ENCODE measurements at regions not wholly inside any gene's neighbourhood (a gene's known extent, or its start where the extent isn't known, plus 50 kb on each side); places are given as distances from the start of the nearest gene placed in this dataset.
"Not testable (repeated sequence)": the region's sequence is repeated elsewhere in the genome, so short reads cannot be mapped to it uniquely, and the experiment has no call there.

- DNase-seq: no peak
Observed at GRCh38 chr3:88703501-88704059, 403.8 kb upstream of the EPHA3 start.

DNA sequence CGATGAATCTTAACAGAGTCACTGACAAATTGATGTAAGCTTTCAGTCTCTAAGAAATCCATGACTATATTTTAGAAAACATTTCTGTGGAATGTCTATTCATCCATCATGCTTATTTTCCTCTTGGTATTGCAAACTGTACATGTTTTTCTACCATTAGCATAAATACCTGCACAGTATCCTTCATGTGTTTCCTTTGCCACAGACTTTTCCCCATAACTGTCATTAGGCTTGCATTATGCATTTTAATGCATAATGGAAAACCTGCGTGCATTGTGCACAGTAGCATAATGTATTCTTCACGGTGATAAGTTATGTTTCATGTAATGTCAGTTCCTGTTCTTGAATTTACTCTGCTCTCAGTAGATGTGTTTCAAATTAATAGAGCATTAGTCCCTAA is 403.1 kb upstream of the EPHA3 start:
- DNase-seq: no peak

GRCh38 chr3:88707837-88708236 is 399.6 kb upstream of the EPHA3 start:
- DNase-seq: no peak

DNA sequence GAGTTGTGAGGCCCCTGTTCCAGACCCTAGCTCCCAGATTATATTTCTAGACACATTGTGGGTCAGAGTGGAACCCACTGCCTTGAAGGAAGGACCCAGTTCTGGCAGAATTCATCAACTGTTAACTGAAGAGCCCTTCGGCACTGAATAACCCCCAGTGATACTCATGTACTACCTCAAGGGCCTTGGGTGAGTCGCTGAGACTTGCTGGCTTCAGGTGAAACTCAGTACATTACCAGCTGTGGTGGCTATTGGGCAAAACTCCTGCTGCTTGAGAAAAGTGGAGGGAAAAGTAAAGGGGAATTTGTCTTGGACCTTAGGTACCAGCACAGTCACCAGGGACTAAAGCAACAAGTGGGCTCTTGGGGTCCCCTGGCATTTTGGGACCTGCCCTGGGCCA is 394.9 kb upstream of the EPHA3 start:
- no peak for DNase-seq

GRCh38 chr3:88713233-88713691 is 394.2 kb upstream of the EPHA3 start:
- DNase-seq: no peak

GRCh38 chr3:88725440-88726165 is 381.8 kb upstream of the EPHA3 start:
- no peak for DNase-seq

DNA sequence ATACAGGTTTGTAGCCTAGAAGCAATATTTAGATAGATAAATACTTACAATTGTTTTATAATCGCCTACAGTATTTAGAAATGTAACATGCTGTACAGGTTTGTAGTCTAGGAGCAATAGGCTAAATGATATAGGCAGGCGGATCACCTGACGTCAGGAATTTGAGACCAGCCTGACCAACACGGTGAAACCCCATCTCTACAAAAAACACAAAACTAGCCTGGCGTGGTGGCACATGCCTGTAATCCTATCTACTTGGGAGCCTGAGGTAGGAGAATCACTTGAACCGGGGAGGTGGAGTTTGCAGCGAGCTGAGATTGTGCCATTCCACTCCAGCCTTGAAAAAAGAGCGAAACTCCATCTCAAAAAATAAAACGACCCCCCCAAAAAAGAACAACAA is 375.2 kb upstream of the EPHA3 start:
- DNase-seq: no peak

DNA sequence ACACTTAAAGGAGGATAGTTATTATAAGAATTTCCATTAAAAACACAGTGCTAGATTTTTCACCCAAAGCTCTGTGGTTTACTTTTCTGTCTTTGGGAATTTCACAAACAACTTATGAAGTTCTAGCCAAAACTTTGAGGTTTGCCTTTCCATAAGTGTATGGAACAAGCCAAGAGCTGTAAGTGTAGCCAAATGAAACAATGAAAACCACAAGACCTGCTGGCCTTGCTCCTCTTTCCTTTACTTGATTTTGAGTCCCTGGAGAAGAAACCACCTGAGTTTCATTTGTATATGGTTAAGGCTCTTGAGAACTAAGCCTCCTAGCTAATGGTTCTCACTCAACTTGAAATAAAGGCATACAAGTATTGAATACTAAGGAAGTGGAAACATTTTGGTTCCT is 365.3 kb upstream of the EPHA3 start:
- DNase-seq: no peak

DNA sequence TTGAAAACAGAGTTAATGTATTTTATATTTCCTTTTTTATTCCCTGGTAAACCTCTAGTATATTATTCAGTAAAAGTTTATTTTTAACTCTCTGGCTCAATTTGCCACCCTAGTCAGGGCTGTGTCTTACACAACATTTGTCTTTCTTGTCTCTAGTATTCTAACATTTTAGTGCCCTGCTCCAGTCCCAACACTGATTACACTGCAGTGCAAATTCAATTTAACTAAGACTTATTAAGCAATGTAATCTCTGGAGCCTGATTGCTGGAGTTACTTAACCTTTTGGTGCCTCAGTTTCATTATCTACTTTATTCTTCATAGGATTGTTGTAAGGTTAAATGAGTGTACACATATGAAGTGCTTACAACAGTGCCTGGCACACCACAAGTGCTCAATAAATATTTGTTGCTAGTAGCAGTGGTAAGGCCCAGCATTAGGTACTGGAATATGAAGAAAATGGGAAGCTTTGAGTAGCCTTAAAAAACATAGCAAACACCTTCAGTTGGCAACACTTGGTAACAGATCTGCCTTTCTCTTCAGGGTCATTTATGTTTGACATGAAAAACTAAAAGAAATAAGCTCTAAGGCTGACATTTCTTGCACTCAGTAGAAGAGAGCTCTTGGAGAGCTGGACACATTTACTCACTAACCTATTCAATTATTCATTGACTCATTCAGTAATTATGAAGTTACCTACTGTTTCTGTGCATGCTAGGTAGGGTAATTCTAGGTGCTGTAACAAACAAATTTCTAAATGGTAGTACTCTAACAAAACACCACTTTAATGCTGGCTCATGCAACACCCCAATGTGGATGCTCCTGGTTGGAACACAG is 364.5 kb upstream of the EPHA3 start:
- DNase-seq: no peak

DNA sequence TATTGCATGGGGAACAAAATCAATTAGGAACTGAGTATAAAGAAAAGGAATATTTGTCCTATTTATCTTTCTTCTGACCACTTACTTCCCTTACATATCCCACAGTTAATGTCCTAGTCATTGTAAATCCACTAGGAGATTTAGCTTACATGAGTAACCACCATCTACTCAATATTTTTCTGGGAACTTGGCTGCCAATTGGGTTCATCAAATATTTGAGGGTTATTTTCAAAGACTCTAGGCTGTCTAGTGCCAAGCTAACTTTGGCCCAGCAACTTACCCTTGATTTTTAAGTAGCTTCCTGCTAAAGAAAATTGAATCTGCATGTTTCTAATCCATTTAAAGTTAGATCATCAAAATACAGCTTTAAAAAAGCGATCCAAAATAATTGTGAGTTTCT is 362.5 kb upstream of the EPHA3 start:
- no peak for DNase-seq

DNA sequence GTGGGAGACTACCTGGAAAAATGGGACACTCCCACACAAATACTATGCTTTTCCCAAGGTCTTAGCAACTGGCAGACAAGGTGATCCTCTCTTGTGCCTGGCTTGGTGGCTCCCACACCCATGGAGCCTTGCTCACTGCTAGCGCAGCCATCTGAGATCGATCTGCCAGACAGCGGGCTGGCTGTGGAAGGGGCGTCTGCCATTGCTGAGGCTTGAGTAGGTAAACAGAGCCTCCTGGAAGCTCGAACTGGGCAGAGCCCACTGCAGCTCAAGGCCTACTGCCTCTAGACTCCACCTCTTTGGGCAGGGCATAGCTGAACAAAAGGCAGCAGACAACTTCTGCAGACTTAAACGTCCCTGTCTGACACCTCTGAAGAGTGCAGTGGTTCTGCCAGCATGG is 360.3 kb upstream of the EPHA3 start:
- not testable (repeated sequence) for DNase-seq

DNA sequence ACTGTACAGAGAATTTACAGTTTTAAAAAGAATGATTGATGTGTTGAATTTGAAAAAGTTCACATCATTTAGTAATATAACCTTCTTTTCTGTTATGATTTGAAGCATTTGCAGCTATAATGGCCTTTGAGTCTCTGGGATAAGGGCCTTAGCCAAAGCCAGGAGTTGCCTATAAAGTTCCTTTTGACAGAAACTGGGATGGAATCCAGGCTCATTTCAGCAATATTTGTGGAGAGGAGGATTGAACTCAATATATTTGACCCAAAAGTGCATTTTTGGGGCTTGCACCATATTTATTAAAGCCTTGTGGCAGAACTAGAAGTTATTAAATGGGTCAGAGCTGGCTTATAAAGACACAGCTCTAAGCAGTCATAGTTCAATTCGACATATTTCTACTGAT is 348.7 kb upstream of the EPHA3 start:
- DNase-seq: no peak

- no peak for DNase-seq
Observed at GRCh38 chr3:88767746-88768145, 339.7 kb upstream of the EPHA3 start.

DNA sequence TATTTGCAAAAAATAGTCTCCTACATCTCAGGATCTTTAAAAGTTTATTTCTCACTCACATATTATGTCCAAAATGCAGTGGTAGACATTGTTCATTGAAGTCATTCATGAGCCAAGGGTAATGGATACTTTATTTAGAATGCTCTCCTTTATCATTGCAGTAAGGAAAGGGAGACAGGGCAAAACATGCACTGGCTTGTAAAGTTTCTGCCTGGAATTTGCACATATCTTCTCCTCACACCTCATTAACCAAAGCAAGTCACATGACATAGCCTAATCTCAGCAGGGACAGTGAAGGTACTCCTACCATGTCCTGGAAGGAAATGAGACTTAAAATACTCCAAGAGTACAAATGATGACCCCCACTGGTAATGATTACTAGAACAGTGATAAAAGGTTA is 333.7 kb upstream of the EPHA3 start:
- no peak for DNase-seq

- DNase-seq: no peak
Observed at GRCh38 chr3:88775026-88775690, 332.3 kb upstream of the EPHA3 start.

DNA sequence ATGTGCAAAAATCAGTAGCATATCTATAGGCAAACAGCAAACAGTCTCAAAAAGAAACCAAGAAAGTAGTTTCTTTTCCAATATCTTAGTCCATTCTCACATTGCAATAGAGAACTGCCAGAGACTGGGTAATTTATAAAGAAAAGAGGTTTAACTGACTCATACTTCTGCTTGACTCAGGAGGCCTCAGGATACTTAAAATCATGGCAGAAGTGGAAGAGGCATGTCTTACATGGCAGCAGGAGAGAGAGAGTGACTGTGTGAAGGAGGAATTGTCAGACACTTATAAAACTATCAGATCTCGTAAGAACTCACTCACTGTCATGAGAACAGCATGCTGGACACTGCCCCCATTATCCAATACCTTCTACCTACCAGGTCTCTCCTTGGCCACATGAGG is 327.9 kb upstream of the EPHA3 start:
- no peak for DNase-seq

- DNase-seq: no peak
Observed at GRCh38 chr3:88784925-88785324, 322.5 kb upstream of the EPHA3 start.

DNA sequence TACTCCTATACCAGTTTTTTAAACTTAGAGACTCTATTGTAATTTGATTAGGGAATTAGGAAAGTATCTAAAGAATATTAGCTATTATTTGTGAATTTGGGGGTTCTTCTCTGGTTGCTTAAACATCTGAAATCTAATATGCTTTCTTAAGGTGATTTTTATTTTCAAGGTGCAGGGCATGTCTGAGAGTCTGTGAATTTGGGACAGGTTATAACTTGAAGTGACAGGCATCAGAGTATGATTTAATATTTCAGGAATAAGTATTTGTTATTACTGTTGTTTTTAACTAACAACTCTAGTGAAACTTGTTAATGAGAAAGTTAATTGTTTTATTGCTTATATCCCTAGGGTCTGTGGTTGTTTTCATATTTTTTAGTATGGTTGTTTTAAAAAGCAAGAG is 321.6 kb upstream of the EPHA3 start:
- no peak for DNase-seq

DNA sequence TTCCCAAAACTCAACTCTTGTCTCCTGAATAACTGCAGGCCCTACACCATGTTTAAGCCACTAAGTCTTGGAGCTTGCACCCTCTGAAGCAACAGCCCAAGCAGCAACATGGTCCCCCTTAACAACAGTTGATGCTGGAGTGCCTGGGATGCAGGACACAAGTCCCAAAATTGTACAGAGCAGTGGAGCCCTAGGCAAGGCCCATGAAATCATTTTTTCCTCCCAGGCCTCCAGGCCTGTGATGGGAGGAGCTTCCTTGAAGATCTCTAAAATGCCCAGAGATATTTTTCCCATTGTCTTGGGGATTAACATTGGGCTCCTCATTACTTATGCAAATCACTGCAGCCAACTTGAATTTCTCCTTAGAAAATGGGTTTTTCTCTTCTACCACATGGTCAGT is 311.9 kb upstream of the EPHA3 start:
- no peak for DNase-seq

DNA sequence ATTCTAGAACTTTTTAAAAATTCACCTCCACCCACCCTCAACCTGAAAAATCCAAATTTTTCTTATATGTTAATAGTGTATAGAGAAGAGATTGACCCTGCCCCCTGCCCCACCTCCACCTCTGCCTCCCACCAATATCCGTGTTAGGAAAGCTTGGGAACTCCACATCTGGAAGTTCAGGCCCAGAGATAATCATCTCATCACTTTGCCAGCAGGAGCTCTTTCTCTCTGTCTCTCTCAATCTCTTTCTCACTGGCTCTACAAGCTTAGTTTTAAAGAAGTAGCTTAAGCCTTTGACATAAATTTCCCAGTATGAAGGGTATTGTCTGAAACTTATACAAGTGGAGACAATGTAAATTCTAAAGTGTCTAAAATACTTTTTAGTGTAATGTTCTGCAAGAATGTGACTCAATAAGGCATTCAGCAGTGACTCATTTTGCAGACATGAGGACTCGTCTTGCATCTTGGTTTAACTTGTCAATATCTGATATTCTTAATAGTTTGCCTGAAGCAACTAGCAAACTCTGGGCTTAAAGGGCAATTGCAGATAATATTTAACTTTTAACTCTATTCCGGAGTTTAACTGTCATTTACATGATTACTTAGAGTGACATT is 299.8 kb upstream of the EPHA3 start:
- no peak for DNase-seq

DNA sequence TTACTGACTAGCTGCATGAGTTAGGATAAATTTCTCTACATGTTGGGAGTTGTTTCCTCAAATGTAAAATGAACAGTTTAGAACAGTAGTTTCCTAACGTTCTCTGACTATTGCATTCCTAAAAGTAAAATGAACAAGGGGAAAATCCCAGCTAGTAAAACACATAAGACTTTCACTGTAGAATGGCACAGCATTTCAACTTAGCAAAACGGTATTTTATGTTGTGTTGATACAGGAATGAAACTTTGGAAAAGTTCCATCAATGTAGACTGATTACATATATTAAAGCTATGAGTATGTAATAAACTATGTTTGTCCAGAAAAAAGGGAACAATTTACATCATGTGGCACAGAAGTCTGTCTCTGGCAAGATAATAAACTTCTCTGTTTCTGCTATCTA is 297.4 kb upstream of the EPHA3 start:
- DNase-seq: no peak

- no peak for DNase-seq
Observed at GRCh38 chr3:88810455-88810854, 297.0 kb upstream of the EPHA3 start.

DNA sequence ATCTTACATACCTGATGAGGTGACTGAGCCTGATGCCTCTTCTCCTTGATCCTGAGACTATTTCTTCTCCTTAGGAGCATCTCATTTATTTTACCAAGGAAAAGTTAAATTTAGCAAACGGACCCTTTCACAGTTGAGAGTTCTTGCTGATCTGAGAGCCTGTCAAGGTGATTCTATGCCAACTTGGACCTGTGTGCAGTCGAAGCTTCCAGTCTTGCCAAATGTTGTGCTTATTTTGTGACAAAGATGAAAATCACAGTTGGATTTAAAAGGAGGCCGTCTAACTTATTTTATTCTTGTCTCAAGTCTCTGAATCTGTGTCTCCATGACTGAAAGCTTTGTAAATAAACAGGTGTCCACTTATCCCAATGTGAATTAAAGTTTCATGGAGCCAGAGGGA is 296.3 kb upstream of the EPHA3 start:
- no peak for DNase-seq

All from stimulated activated CD4-positive, alpha-beta T cell treated with anti-CD3 and anti-CD28 coated beads, Interleukin-4, amount 100 ng/mL, for 24 hours (primary cell).